Effector memory CD4-positive, alpha-beta T cell (primary cell): ENCODE measurements at regions not wholly inside any gene's neighbourhood (a gene's known extent, or its start where the extent isn't known, plus 50 kb on each side); places are given as distances from the start of the nearest gene placed in this dataset.

Experiments
- DNase-seq, 3 donors: peaks; one replicate each; pipeline ENCODE4 v3.0.0-alpha.2; 2020
- H3K27ac ChIP-seq: 2 replicates; pipeline ENCODE4 v1.7.0; 2013; ENCODE audit warnings: mild to moderate bottlenecking, low read length, moderate library complexity; ENCODE audit not compliant: insufficient read depth, poor library complexity, severe bottlenecking
- H3K27me3 ChIP-seq: replicated peaks from 2 replicates; pipeline ENCODE4 v1.7.0; 2013; ENCODE audit warnings: mild to moderate bottlenecking, low read length; ENCODE audit not compliant: insufficient read depth, control insufficient read depth, poor library complexity, severe bottlenecking
- H3K36me3 ChIP-seq: 2 replicates; pipeline ENCODE4 v1.7.0; 2013; ENCODE audit warnings: mild to moderate bottlenecking, low read length, moderate library complexity; ENCODE audit not compliant: control insufficient read depth, insufficient read depth
- H3K4me1 ChIP-seq: 2 replicates; pipeline ENCODE4 v1.7.0; 2013; ENCODE audit warnings: low read length, mild to moderate bottlenecking; ENCODE audit not compliant: control insufficient read depth, insufficient read depth, poor library complexity, severe bottlenecking
- H3K4me3 ChIP-seq: 2 replicates; pipeline ENCODE4 v1.7.0; 2013; ENCODE audit warnings: low read length, low read depth, mild to moderate bottlenecking; ENCODE audit not compliant: insufficient read depth, poor library complexity, severe bottlenecking
- H3K9me3 ChIP-seq: 2 replicates; pipeline ENCODE4 v1.7.0; 2013; ENCODE audit warnings: mild to moderate bottlenecking, low read length, moderate library complexity; ENCODE audit not compliant: control insufficient read depth

DNA sequence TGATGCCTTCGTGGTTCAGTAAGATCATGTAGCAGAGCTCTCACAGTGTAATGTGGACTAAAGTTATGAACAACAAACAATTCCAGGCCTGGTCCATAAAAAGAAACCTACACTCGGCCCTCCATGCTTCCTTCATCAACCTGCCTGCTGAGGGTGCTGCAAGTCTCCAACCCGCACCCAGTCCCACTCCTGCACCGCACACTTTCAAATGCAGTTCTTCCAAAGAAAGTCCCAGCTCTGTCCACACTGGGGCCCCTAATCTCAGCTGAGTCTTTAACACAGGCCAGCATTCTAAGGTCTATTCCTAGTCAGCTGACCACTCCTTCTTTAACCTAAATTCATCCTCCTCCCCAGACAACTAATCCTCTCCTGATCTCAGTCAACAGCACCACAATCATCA is 71.5 kb upstream of the NR5A2 start:
- Histone ChIP-seq H3K9me3 (no peaks in the 10 kb centered on the region), H3K36me3 (no peaks in the 10 kb centered on the region), H3K4me1 (no peaks in the 10 kb centered on the region), H3K27me3 (no peaks in the 10 kb centered on the region), H3K4me3 (no peak overlapping the region), H3K27ac (no peak overlapping the region)
- DNase-seq: no peak

DNA sequence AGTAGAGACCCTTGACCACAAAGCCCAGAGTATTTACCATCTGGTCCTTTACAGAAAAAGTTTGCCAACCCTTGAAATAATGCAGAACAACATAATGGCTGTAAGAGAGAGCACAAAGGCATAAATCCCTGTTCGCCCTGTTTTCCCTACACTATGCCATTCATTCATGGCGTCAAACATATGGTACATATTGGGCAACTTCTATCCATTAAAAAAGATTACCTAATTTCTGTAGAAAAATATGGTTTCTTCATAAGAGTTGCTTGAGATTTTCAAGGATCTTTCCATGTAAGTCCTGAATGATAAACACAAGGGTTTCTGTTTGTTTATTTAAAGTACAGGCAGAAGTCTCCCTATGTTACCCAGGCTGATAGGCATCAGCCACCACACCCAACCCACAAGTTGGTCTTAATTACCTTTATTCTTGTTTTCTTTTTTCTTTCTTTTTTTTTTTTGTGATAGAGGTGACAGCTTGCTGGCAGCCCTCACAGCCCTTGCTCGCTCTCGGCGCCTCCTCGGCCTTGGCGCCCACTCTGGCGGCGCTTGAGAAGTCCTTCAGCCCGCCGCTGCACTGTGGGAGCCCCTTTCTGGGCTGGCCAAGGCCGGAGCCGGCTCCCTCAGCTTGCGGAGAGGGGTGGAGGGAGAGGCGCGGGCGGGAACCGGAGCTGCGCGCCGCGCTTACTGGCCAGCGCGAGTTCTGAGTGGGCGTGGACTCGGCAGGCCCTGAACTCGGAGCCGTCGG is 68.3 kb upstream of the NR5A2 start:
- Histone ChIP-seq H3K9me3 (no peaks in the 10 kb centered on the region), H3K4me1 (no peaks in the 10 kb centered on the region), H3K36me3 (no peaks in the 10 kb centered on the region), H3K4me3 (no peak overlapping the region), H3K27me3 (no peaks in the 10 kb centered on the region), H3K27ac (no peak overlapping the region)
- DNase-seq: no peak

DNA sequence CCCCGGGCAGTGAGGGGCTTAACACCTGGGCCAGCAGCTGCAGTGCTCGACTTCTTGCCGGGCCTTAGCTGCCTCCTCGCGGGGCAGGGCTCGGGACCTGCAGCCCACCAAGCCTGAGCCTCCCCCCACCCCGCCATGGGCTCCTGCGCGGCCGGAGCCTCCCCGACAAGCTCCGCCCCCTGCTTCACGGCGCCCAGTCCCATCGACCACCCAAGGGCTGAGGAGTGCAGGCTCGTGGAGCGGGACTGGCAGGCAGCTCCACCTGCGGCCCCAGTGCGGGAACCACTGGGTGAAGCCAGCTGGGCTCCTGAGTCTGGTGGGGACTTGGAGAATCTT is 67.8 kb upstream of the NR5A2 start:
- DNase-seq: no peak
- H3K9me3 ChIP-seq: no peaks in the 10 kb centered on the region
- no peak overlapping the region for H3K4me3 ChIP-seq
- H3K27me3 ChIP-seq: no peaks in the 10 kb centered on the region
- no peak overlapping the region for H3K27ac ChIP-seq
- H3K36me3 ChIP-seq: no peaks in the 10 kb centered on the region
- no peaks in the 10 kb centered on the region for H3K4me1 ChIP-seq

DNA sequence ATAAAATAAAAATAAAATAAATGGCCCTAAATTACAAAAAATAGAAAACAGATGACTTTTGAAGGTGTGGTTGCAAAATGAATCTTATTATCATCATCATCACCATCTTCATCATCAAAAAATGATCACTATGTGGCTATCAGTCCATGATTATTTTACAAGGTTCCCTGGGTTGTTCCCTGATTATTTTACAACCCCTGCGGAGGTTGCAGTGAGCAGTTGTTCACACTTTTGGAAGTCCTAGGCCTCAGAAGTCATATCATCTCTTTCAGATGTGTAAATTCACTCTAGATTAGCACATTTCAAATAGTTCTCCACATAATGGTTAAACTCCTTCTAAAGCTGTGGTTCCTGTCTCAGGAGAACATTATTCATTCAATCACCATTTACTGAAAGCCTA is 57.4 kb upstream of the NR5A2 start:
- H3K27me3 ChIP-seq: no peaks in the 10 kb centered on the region
- no peaks in the 10 kb centered on the region for H3K36me3 ChIP-seq

DNA sequence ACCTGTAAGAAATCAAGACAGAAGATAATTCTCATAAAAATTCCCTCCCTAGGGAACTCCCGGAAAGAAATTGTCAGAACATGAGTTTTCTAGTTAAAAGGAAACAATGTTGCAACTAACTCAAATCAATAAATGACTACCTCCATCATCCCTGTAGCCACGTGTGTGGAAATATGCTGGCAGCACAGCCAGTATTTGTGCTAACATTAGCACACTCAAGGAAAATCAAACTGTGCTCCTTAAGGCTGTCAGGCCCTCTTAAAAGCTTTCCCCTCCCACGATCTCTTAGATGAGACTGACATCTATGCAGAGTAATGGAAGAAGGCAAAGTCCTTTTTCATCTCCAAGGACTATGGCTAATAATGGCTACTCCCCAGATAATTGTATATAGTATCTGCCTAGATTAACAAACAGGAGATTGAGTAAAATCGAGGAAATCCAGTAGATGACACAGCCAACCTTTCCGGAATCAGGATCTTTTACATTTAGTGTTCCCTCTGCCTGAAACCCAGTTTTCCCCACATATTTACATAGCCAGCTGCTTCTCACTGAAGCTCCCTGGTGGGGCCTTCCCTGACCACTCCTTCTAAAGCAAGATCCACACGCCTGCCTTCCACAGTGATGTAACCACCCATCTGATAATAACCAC is 50.9 kb upstream of the NR5A2 start:
- no peaks in the 10 kb centered on the region for H3K9me3 ChIP-seq
- no peaks in the 10 kb centered on the region for H3K27me3 ChIP-seq

More for the DNA sequence above, 57.4 kb upstream of the NR5A2 start:
- H3K9me3 ChIP-seq: no peaks in the 10 kb centered on the region
- DNase-seq: no peak
- no peaks in the 10 kb centered on the region for H3K4me1 ChIP-seq
- no peak overlapping the region for H3K4me3 ChIP-seq
- no peak overlapping the region for H3K27ac ChIP-seq

More for the DNA sequence above, 50.9 kb upstream of the NR5A2 start:
- no peak for DNase-seq
- no peak overlapping the region for H3K4me3 ChIP-seq
- H3K36me3 ChIP-seq: no peaks in the 10 kb centered on the region
- H3K27ac ChIP-seq: no peak overlapping the region
- no peaks in the 10 kb centered on the region for H3K4me1 ChIP-seq
